Vagina (tissue), 2 donors: ENCODE measurements at regions not wholly inside any gene's neighbourhood (a gene's known extent, or its start where the extent isn't known, plus 50 kb on each side); places are given as distances from the start of the nearest gene placed in this dataset.

ENCODE experiments used
- CTCF ChIP-seq, 3 experiments: fragments of 450-650 bp in 2 of 3; fragments of 200-600 bp in 1 of 3; sonication (generic) in 1 of 3; IDR thresholded peaks; one replicate each; pipeline ENCODE4 v1.5.1; 2017 to 2019; ENCODE audit warnings: antibody characterized with exemption in 3 of 3, mild to moderate bottlenecking in 2 of 3, moderate library complexity in 2 of 3
- POLR2A ChIP-seq, 2 donors: fragments of 450-650 bp; IDR thresholded peaks; one replicate each; pipeline ENCODE4 v1.6.1; 2017; ENCODE audit warnings: antibody characterized with exemption in 2 of 2, mild to moderate bottlenecking in 2 of 2, moderate library complexity in 2 of 2
- POLR2AphosphoS5 ChIP-seq, 2 donors: sonication (generic); formaldehyde crosslinking; IDR thresholded peaks; one replicate each; pipeline ENCODE4 v1.9.0; 2017; ENCODE audit warnings: antibody characterized with exemption in 2 of 2, mild to moderate bottlenecking in 2 of 2, low read depth in 1 of 2; ENCODE audit not compliant: insufficient read depth in 1 of 2

GRCh38 chr14:53841109-53842099, 115.2 kb downstream of the BMP4 start:
- TF ChIP-seq POLR2A (IDR thresholded peaks at IDR 0.05) (no peak), CTCF (IDR thresholded peaks at IDR 0.05) (no peak), POLR2AphosphoS5 (IDR thresholded peaks at IDR 0.05; ENCODE audit: insufficient read depth in 1 of 2, low read depth in 1 of 2) (no peak)
